T-helper 2 cell treated with Interferon-gamma antibody and Interleukin-4, amounts not matched to agents 100 ng/mL and 5 ng/mL, for 36 hours (primary cell): ENCODE measurements at regions not wholly inside any gene's neighbourhood (a gene's known extent, or its start where the extent isn't known, plus 50 kb on each side); places are given as distances from the start of the nearest gene placed in this dataset.

Experiments
- intact Hi-C: fragments of 100-400 bp; cut with micrococcal nuclease; formaldehyde crosslinking; loops from one replicate; pipeline ENCODE4 v1.15.1; 2023

GRCh38 chr5:2299388-2300220 lies 416.9 kb upstream of the IRX4 start:
- intact Hi-C loops, result no loop called here

GRCh38 chr5:2298781-2299180 lies 416.1 kb upstream of the IRX4 start:
- intact Hi-C loops, result no loop called here

GRCh38 chr5:2297991-2298390 lies 415.3 kb upstream of the IRX4 start:
- intact Hi-C loops, result no loop called here

- intact Hi-C loops, result no loop called here
Observed at GRCh38 chr5:2295476-2295875, 412.8 kb upstream of the IRX4 start.

GRCh38 chr5:2293906-2294305 lies 411.2 kb upstream of the IRX4 start:
- intact Hi-C loops, result no loop called here

GRCh38 chr5:2291146-2291840 lies 408.6 kb upstream of the IRX4 start:
- intact Hi-C loops, result no loop called here

GRCh38 chr5:2289380-2289779 lies 406.7 kb upstream of the IRX4 start:
- intact Hi-C loops, result no loop called here

- intact Hi-C loops, result no loop called here
Observed at GRCh38 chr5:2288968-2289367, 406.2 kb upstream of the IRX4 start.

- intact Hi-C loops, result no loop called here
Observed at GRCh38 chr5:2288466-2288865, 405.7 kb upstream of the IRX4 start.

GRCh38 chr5:2286250-2286649 lies 403.5 kb upstream of the IRX4 start:
- intact Hi-C loops, result no loop called here

- intact Hi-C loops, result no loop called here
Observed at GRCh38 chr5:2284678-2285077, 402.0 kb upstream of the IRX4 start.

- intact Hi-C loops, result no loop called here
Observed at GRCh38 chr5:2283481-2284045, 400.8 kb upstream of the IRX4 start.

- intact Hi-C loops, result no loop called here
Observed at GRCh38 chr5:2282893-2283292, 400.2 kb upstream of the IRX4 start.

- intact Hi-C loops, result no loop called here
Observed at GRCh38 chr5:2282034-2282690, 399.4 kb upstream of the IRX4 start.

GRCh38 chr5:2281446-2281845 lies 398.7 kb upstream of the IRX4 start:
- intact Hi-C loops, result no loop called here

- intact Hi-C loops, result no loop called here
Observed at GRCh38 chr5:2280318-2280717, 397.6 kb upstream of the IRX4 start.

GRCh38 chr5:2278825-2279456 lies 396.2 kb upstream of the IRX4 start:
- intact Hi-C loops, result no loop called here

- intact Hi-C loops, result no loop called here
Observed at GRCh38 chr5:2277886-2278285, 395.2 kb upstream of the IRX4 start.

- intact Hi-C loops, result no loop called here
Observed at GRCh38 chr5:2276101-2276500, 393.4 kb upstream of the IRX4 start.

GRCh38 chr5:2272755-2273154 lies 390.0 kb upstream of the IRX4 start:
- intact Hi-C loops, result no loop called here

- intact Hi-C loops, result no loop called here
Observed at GRCh38 chr5:2272039-2272438, 389.3 kb upstream of the IRX4 start.

GRCh38 chr5:2271316-2271715 lies 388.6 kb upstream of the IRX4 start:
- intact Hi-C loops, result no loop called here
